Liver (tissue), 3 donors: ENCODE measurements at regions not wholly inside any gene's neighbourhood (a gene's known extent, or its start where the extent isn't known, plus 50 kb on each side); places are given as distances from the start of the nearest gene placed in this dataset.
"Not testable (repeated sequence)": the region's sequence is repeated elsewhere in the genome, so short reads cannot be mapped to it uniquely, and the experiment has no call there.

Source experiments
- ATF3 ChIP-seq: IDR thresholded peaks from 2 replicates; pipeline ENCODE4 v1.6.1; 2016; ENCODE audit warnings: antibody characterized with exemption
- FOXA1 ChIP-seq: IDR thresholded peaks from 2 replicates; pipeline ENCODE4 v1.6.1; 2016; ENCODE audit warnings: antibody characterized with exemption
- HNF4G ChIP-seq: IDR thresholded peaks from 2 replicates; pipeline ENCODE4 v1.6.1; 2016; ENCODE audit warnings: antibody characterized with exemption
- JUND ChIP-seq, 2 donors: IDR thresholded peaks; 2 replicates each; pipeline ENCODE4 v1.6.1; 2016; ENCODE audit warnings: antibody characterized with exemption in 2 of 2
- RAD21 ChIP-seq, 2 donors: IDR thresholded peaks; 2 replicates each; pipeline ENCODE4 v1.6.1; 2016; ENCODE audit warnings: antibody characterized with exemption in 2 of 2, mild to moderate bottlenecking in 2 of 2
- TAF1 ChIP-seq: conservative IDR thresholded peaks from 2 replicates; pipeline ENCODE4 v1.6.1; 2016; ENCODE audit warnings: antibody characterized with exemption, mild to moderate bottlenecking
- YY1 ChIP-seq: IDR thresholded peaks from 2 replicates; pipeline ENCODE4 v1.6.1; 2016; ENCODE audit warnings: antibody characterized with exemption, mild to moderate bottlenecking
- TF ChIP-seq, protein P1 (sequence below): fragments of 150-350 bp; IDR thresholded peaks from 2 replicates; pipeline ENCODE4 v1.5.1; 2017; ENCODE audit warnings: improper control_type of control experiment, low read depth, low read length; ENCODE audit not compliant: missing input control
- TF ChIP-seq, protein P2 (sequence below): IDR thresholded peaks from 2 replicates; pipeline ENCODE4 v1.6.1; 2016; ENCODE audit warnings: antibody characterized with exemption
- TF ChIP-seq, protein P3 (sequence below): IDR thresholded peaks from 2 replicates; pipeline ENCODE4 v1.6.1; 2016; ENCODE audit warnings: antibody characterized with exemption, mild to moderate bottlenecking
- donor health status: healthy.
- donor health status: healthy.

GRCh38 chr20:30378317-30378716, 879.1 kb upstream of the DEFB115 start:
- TF ChIP-seq ATF3; YY1; TAF1; HNF4G; FOXA1; JUND (IDR thresholded peaks at IDR 0.05); RAD21 (IDR thresholded peaks at IDR 0.05): not testable (repeated sequence)
- TF ChIP-seq, protein P1, sequence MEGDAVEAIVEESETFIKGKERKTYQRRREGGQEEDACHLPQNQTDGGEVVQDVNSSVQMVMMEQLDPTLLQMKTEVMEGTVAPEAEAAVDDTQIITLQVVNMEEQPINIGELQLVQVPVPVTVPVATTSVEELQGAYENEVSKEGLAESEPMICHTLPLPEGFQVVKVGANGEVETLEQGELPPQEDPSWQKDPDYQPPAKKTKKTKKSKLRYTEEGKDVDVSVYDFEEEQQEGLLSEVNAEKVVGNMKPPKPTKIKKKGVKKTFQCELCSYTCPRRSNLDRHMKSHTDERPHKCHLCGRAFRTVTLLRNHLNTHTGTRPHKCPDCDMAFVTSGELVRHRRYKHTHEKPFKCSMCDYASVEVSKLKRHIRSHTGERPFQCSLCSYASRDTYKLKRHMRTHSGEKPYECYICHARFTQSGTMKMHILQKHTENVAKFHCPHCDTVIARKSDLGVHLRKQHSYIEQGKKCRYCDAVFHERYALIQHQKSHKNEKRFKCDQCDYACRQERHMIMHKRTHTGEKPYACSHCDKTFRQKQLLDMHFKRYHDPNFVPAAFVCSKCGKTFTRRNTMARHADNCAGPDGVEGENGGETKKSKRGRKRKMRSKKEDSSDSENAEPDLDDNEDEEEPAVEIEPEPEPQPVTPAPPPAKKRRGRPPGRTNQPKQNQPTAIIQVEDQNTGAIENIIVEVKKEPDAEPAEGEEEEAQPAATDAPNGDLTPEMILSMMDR, result not testable (repeated sequence)
- TF ChIP-seq, protein P2, sequence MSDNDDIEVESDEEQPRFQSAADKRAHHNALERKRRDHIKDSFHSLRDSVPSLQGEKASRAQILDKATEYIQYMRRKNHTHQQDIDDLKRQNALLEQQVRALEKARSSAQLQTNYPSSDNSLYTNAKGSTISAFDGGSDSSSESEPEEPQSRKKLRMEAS, result not testable (repeated sequence)
- TF ChIP-seq, protein P3, sequence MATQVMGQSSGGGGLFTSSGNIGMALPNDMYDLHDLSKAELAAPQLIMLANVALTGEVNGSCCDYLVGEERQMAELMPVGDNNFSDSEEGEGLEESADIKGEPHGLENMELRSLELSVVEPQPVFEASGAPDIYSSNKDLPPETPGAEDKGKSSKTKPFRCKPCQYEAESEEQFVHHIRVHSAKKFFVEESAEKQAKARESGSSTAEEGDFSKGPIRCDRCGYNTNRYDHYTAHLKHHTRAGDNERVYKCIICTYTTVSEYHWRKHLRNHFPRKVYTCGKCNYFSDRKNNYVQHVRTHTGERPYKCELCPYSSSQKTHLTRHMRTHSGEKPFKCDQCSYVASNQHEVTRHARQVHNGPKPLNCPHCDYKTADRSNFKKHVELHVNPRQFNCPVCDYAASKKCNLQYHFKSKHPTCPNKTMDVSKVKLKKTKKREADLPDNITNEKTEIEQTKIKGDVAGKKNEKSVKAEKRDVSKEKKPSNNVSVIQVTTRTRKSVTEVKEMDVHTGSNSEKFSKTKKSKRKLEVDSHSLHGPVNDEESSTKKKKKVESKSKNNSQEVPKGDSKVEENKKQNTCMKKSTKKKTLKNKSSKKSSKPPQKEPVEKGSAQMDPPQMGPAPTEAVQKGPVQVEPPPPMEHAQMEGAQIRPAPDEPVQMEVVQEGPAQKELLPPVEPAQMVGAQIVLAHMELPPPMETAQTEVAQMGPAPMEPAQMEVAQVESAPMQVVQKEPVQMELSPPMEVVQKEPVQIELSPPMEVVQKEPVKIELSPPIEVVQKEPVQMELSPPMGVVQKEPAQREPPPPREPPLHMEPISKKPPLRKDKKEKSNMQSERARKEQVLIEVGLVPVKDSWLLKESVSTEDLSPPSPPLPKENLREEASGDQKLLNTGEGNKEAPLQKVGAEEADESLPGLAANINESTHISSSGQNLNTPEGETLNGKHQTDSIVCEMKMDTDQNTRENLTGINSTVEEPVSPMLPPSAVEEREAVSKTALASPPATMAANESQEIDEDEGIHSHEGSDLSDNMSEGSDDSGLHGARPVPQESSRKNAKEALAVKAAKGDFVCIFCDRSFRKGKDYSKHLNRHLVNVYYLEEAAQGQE, result not testable (repeated sequence)
